ENCODE measurements at regions not wholly inside any gene's neighbourhood (a gene's known extent, or its start where the extent isn't known, plus 50 kb on each side); places are given as distances from the start of the nearest gene placed in this dataset.
"Not testable (repeated sequence)": the region's sequence is repeated elsewhere in the genome, so short reads cannot be mapped to it uniquely, and the experiment has no call there.

DNA sequence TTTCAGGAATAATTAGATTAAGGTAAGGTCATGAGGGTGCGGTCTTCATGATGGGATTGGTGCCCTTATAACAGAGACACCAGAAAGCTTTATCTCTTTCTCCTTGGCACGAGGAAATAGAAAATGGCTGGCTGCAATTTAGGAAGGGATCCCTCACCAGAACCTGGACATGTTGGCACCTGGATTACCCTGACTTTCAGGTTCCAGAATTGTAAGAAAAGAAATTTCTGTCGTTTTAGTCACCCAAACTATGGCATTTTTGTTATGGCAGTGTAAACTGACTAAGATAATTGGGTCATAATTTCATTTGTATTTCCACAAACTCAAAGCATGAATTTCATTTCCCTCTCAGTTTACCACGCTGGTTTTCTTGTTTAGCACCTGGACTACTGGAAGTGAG, 473.6 kb downstream of the PTH2R start:
- intact Hi-C loops (cut with DNase I) = no loop called here
- DNase-seq (ENCODE audit: low spot score) = no peak

DNA sequence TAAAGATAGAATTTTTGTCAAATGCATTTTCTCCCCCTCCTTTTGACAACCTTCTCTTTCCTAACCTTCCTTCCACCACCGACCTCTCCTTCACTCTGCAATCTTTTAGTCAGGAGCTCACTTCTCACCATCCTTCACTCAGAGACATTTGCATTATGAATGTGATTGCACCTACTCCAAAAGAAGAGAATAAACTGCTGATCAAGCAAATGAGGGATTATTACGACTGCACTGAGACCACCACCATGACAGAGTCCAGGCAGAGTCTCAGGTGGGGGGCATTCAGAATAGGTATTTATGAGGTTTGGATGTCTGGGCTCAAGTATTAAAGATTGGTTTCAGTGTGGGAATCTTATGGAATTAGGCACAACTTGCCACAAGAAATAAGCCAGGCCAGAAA, 483.9 kb downstream of the PTH2R start:
- intact Hi-C loops (cut with DNase I) = no loop called here
- DNase-seq (ENCODE audit: low spot score) = no peak

DNA sequence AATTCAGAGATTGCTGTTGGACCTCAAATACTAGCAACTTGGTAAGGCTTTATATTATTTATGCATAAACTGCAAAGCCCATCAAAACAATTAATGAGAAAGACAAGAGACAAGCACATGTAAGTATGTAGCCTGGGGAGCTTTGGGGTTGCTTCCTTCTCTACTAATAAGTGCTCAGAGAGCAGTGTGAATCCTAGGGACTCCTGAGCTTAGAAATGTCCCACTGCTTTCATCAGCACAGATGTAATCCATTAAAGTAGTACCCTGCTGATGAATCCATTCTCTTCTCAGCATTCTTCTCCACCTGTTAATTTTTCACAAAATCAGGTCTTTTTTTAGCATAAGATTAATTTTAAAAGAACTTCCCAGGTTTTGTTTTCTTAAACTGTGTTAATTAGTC, 485.6 kb downstream of the PTH2R start:
- no peak for DNase-seq (ENCODE audit: low spot score)
- intact Hi-C loops (cut with DNase I) = no loop called here

DNA sequence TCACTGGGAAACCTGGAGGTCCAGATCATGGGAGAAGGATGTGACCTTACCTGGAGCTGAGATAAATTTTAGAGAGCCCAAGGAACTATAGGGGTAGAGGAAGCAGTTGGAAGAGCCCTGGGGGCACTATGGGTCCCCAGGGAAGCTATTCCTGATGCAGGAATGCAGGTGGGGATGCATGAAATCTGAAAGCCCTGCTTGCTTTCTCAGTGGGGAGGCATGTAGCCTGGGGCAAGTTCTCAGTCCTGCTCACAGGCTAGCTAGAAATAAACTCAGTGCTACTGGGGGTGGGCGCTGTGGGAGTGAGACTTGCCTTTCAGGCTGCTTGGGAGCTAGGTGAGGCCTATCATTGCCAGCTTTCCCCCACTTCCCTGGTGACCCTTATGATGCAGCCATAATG, 499.7 kb downstream of the PTH2R start:
- DNase-seq (ENCODE audit: low spot score) = no peak
- intact Hi-C loops (cut with DNase I) = no loop called here

DNA sequence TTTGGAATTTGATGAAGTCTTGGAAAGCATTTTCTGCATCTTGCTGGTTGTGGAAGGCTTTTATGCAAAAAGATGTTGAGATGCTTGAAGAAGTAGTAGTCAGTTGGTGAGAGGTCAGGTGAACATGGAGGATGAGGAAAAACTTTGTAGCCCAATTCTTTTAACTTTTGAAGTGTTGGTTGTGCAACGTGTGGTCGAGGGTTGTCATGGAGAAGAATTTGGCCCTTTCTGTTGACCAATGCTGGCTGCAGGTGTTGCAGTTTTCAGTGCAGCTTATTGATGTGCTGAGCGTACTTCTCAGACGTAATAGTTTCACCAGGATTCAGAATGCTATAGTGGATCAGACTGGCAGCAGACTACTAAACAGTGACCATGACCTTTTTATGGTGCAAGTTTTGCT, 508.4 kb upstream of the MAP2 start:
- intact Hi-C loops (cut with DNase I) = no loop called here
- DNase-seq (ENCODE audit: low spot score) = no peak

DNA sequence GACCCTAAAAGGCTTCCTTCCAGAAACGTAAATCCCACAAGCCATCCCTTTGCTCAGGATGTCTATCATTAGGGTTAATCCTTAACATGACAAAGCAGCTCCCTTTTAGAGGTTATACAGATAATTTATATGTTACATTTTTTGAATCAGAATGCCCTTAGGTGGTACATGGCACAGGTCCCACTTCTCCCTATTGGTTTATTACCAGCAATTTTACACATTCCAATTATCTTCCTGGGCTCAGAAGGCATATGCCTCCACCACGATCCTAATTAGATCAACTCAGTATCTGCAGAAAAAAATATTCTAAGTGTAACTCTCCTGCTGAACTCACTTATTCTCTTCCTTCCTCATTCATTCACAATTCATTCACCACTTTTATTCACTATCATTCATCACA, 507.0 kb upstream of the MAP2 start:
- no peak for DNase-seq (ENCODE audit: low spot score)
- intact Hi-C loops (cut with DNase I) = no loop called here

DNA sequence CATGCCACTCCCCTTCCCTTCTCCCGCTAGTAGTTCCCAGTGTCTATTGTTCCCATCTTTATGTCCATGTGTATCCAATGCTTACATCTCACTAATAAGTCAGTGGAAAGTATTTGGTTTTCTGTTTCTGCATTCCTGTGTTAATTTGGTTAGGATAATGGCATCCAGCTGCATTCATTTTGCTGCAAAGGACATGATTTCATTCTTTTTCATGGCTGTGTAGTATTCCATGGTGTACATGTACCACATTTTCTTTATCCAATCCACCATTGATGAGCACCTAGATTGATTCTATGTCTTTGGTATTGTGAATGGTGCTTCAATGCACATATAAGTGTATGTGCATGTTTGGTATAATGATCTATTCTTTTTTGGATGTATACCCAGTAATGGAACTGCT, 502.5 kb upstream of the MAP2 start:
- DNase-seq (ENCODE audit: low spot score); intact Hi-C loops (cut with DNase I): not testable (repeated sequence)

DNA sequence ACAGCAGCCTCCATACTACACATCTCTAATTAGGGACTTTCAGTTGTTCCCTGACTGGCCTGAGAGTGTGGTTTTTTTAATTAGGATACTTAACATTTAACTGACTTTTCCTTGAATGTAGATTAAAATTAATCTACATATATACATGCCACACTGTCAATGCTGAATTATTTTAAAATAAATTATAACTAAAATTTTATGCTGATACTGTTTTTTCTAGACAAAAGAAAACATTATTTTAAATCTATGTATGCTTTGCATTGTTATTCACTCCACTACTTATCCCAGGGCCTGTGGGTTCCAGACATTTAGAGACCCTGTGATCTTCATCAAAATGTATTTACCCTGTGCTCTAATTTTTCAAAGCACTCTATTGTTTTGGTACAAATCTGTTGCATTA, 496.0 kb upstream of the MAP2 start:
- intact Hi-C loops (cut with DNase I) = loop anchor here in 1 of 2 donors (2.0 kb wide), 1 partner anchor 57 kb away; no protein-coding TSS in a partner anchor

DNA sequence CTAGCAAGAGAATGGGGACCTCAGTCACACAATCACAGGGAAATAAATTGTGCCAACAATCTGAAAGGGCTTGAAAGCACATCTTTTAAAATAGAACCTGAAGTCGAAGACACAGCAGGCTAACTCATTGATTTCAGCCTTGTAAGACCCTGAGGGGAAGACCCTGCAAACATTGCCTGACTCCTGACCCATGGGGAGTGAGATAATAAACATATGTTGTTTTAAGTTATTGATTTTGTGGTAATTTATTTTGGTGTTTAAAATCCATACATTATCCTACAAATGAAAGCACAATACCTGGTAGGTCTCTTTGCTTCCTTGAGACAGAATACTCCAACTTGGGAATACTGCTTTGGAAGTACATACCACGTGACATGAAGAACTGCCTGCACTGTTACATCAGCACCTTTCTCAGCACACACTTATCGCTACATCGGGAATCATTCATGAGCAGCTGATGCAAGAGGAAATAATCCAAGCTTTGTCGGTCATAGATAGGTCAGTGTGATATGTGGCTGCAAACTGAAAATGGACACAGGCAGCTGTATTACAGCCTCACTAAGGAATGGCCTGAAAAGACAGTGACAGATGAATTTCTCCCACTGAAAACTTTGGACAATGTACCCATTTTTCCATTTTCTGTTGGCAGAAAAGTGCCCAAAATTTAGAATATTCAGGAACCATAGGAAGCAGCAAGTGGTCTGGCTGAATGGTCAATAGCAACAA, 494.5 kb upstream of the MAP2 start:
- intact Hi-C loops (cut with DNase I) = loop anchor here in 1 of 2 donors (2.0 kb wide), 1 partner anchor 55 kb away; no protein-coding TSS in a partner anchor
- no peak for DNase-seq (ENCODE audit: low spot score)

More for the DNA sequence above, 496.0 kb upstream of the MAP2 start:
- DNase-seq (ENCODE audit: low spot score) = no peak

DNA sequence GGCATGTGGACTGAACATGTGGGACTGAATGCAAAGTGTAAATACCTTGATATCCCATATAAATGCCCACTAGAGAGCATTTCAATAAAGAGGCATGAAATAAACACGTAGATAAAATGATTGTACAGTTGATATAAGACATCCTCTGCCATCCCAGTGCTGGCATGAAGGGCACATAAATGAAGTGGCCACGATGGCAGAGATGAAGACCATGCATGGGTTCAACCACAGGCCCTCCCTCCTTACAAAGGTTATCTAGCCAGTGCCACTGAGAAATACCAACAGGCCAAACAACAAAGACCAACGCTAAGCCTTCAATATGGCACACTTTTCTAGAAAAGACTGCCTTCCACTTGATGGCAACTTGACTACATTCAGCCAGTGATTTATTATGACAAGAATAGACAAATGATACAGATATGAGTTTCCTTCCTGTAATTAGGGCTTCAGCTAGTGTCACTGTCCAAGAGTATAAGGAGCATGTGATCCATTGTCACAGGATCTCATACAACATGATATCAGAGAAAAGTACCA, 493.9 kb upstream of the MAP2 start:
- intact Hi-C loops (cut with DNase I) = loop anchor here in 1 of 2 donors (2.0 kb wide), 1 partner anchor 55 kb away; no protein-coding TSS in a partner anchor
- no peak for DNase-seq (ENCODE audit: low spot score)

DNA sequence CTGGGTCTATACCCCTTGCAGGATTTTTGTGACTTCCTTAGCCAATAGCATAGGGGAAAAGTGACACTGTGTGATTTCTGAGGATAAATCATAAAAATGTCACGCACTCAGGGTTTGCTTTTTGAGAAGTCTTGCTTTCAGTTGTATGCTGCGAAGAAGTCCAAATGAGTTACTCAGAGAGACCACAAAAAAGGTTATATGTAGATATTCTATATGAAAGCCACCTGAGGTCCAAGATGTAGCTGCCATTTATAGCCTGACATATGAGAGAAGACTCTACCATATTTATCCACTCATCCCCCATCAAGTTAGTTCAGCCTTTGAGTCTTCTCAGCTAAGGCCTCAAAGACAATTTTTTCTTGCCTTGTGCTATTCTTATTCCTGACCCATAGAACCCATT, 488.3 kb upstream of the MAP2 start:
- intact Hi-C loops (cut with DNase I) = no loop called here
- DNase-seq (ENCODE audit: low spot score) = no peak

DNA sequence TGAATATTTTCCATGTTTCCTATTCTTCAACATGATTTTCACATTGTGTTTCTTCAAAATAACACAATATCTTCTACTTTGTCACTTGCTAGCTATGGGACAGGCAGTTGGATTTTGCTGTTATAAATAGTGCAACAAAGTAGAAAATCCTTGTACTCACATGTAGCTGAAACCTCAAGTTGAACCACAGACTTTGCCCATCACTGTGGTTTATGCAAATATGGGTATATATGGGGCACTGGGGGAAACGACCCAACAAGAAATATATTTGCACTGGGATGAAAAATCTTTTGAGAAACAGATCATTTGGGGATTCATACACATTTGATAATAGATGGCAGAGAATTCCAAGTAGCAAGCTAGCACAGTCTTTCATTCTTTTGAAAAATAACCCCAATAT, 486.3 kb upstream of the MAP2 start:
- no peak for DNase-seq (ENCODE audit: low spot score)
- intact Hi-C loops (cut with DNase I) = no loop called here

DNA sequence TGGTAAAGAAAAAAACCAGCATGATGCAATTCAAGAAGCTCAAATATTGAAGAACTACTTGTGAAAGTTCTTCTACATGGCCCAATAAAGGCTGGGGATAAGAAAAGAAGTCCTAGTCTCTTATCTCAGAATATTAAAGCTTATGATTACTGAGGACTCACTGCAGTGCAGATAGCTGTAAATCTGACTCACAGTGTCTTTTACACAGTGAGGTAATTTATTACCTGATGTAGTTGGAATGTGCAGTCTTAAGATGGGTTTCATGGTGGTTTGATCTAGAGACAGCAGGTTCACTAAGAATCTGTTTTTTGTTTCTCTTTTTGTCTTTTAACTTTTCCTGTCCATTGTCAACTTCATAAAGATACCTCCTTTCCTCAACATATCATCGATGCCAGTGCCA, 484.0 kb upstream of the MAP2 start:
- intact Hi-C loops (cut with DNase I) = no loop called here
- DNase-seq (ENCODE audit: low spot score) = no peak

DNA sequence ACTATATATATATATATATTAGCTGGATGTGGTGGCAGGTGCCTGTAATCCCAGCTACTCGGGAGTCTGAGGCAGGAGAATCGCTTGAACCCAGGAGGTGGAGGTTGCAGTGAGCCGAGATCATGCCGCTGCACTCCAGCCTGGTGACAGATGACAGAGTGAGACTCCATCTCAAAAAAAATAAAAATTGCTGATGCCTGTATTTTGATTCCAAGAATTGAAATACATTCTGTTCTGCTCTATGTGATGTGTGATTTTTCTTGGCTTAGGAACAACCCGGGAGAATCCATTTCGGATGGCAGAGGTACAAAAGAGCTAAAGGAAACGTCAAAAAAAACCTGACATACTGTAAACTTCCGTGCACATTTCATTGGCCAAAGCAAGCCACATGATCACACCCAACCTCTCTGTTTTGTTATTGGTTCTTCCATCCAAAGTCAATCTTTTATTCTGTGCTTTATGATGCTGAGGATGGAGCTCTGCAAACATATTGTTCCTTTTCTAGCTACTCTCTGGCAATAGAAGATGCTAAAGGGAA, 478.1 kb upstream of the MAP2 start:
- intact Hi-C loops (cut with DNase I) = no loop called here
- DNase-seq (ENCODE audit: low spot score) = no peak

DNA sequence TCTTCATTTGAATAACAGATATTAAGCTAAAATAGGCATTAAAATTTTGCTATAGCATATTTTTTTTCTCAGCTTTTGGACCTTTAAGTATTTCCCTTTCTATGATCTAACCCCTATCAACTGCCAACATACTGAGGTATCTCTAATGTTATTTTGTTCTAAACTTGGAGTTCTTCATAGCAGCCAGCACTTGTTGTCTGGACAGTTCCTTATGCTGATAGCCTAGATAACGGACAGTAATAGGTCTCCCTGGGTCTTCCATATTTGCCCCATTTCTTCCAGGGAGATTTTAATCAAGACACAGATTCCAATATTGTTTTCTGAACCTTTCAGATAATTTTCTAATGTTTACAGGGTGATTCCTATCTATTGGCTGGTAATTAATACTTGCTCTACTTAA, 475.8 kb upstream of the MAP2 start:
- intact Hi-C loops (cut with DNase I) = no loop called here
- DNase-seq (ENCODE audit: low spot score) = no peak

DNA sequence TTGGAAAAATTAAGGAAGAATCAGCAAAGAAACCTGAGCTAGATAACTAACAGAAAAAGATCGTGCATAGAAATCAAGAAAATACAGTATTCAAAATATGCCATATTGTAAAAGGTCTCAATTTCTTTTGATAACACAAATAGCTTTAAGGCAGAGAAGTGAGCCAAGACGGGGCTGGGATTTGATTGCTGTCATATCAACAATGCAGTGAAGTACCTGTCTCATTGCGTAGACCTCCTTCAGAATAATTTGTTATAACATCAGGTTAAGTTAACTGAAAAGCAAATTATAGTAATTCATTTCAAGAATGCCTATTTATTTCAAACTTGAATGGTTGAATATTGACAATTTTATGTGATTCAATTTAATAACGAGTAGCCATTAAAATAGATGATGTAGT, 453.8 kb upstream of the MAP2 start:
- intact Hi-C loops (cut with DNase I) = no loop called here
- no peak for DNase-seq (ENCODE audit: low spot score)

DNA sequence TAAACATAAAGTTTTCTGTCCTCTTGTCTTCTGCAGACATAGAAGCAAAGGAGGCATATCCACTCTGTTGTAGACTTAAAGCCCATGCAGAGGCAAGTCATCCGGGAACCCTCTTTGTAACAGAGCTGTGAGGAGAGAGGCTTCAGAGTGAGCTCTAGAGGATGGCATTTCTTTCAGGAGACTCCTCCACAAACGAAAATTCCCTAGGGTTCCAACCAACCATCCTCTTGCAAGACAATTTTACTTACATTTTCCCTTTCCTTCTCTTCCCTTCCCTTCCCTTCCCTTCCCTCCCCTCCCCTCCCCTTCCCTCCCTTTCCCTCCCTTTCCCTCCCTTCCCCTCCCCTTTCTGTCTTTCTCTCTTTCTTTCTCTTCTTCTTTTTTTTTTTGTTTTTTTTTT, 446.3 kb upstream of the MAP2 start:
- intact Hi-C loops (cut with DNase I) = no loop called here
- DNase-seq (ENCODE audit: low spot score) = no peak

DNA sequence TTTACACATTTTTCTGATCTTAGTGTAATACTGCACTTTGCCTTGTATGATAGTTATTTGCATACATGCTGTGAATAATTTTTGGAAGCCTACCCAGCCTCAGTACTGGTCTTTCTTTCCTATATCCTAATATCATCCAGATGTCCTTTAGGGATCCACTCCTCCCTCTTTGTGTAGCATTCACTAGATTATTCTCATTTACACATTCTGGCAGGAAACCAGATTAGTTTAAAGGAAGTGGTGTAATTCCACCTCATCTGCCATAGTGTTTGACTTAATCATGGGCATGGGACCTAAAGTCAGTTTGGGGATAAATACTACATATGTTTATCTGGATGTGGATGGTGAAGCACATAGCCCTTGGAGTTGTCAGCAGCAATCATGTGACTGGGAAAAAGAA, 444.9 kb upstream of the MAP2 start:
- intact Hi-C loops (cut with DNase I) = no loop called here

DNA sequence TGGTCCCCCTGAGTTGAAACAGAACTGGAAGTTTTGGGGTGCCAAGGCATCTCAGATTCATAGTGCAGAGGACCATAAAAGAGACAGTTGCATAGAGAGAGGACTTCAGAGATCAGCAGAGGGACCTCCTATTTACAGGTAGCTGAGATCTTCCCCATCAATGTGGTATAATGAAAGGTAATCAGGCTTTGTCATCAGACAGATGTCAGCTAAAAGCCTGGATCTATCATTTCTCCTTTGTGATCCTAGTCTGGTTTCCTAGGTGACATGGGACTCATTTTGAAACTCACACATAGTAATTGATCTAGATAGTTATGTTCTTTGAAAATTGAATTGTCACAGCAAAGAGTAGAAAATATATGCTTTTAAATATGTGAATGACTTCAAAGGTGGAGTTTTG, 443.5 kb upstream of the MAP2 start:
- intact Hi-C loops (cut with DNase I) = no loop called here
- no peak for DNase-seq (ENCODE audit: low spot score)

More for the DNA sequence above, 444.9 kb upstream of the MAP2 start:
- DNase-seq (ENCODE audit: low spot score) = no peak

DNA sequence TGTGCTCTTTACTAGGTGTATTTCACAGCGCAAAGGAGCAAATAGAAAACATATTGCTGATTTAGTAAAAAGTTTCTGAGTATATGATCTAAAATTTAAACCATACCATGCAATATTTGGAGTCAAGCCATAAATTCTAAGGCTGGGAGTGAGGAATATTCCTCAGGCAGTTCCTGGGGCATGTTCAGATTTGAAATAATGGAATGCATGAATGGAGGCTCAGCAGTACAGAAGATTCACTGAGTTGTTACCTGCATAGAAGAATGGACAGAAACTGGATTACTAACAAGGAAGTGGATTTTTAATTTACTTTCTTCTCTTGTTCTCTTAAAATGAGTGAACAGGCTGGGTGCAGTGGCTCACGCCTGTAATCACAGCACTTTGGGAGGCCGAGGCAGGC, 441.0 kb upstream of the MAP2 start:
- intact Hi-C loops (cut with DNase I) = no loop called here
- DNase-seq (ENCODE audit: low spot score) = no peak

DNA sequence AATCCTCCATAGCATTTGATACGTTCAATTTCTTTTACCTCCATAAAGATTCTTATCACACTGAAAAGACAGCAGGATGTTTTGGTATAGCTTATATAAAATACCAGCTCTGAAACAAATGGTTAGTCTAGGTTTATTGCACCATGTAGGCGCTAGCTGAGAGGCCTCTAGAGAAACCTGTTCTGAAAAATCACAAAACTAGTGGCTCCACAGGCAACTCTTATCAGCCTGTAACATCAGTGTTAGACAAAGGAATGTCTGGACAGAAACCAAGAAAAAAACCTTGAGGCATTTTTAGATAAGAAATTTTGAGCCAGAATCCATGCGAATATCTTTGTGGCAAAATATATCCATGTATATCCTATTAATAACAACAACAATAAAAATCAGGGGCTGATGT, 440.4 kb upstream of the MAP2 start:
- DNase-seq (ENCODE audit: low spot score) = no peak
- intact Hi-C loops (cut with DNase I) = no loop called here
